ENCODE measurements at regions not wholly inside any gene's neighbourhood (a gene's known extent, or its start where the extent isn't known, plus 50 kb on each side); places are given as distances from the start of the nearest gene placed in this dataset.
"Not testable (repeated sequence)": the region's sequence is repeated elsewhere in the genome, so short reads cannot be mapped to it uniquely, and the experiment has no call there.

GRCh38 chr4:18777190-18777930 is 755.8 kb upstream of the LCORL start:
- no peak for DNase-seq

- no peak for DNase-seq
Measured at GRCh38 chr4:18767921-18768320, 746.4 kb upstream of the LCORL start.

GRCh38 chr4:18756671-18757070 is 735.1 kb upstream of the LCORL start:
- DNase-seq: no peak

- no peak for DNase-seq
Measured at GRCh38 chr4:18754180-18754579, 732.6 kb upstream of the LCORL start.

GRCh38 chr4:18751083-18751482 is 729.5 kb upstream of the LCORL start:
- no peak for DNase-seq

GRCh38 chr4:18749391-18749790 is 727.8 kb upstream of the LCORL start:
- peak in 2 of 3 donors; percentile 19 to 72 for DNase-seq

GRCh38 chr4:18736551-18736950 is 715.0 kb upstream of the LCORL start:
- DNase-seq: no peak

- peak in 1 of 3 donors; percentile 18 for DNase-seq
Measured at GRCh38 chr4:18735740-18736268, 714.2 kb upstream of the LCORL start.

GRCh38 chr4:18734405-18734804 is 712.9 kb upstream of the LCORL start:
- no peak for DNase-seq

GRCh38 chr4:18733961-18734360 is 712.4 kb upstream of the LCORL start:
- DNase-seq: peak; percentile 54 to 85 (median 63)

- no peak for DNase-seq
Measured at GRCh38 chr4:18722748-18723191, 701.2 kb upstream of the LCORL start.

- DNase-seq: no peak
Measured at GRCh38 chr4:18698119-18698883, 676.7 kb upstream of the LCORL start.

GRCh38 chr4:18695733-18696527 is 674.4 kb upstream of the LCORL start:
- DNase-seq: no peak

GRCh38 chr4:18691431-18692200 is 670.1 kb upstream of the LCORL start:
- no peak for DNase-seq

- no peak for DNase-seq
Measured at GRCh38 chr4:18690291-18690955, 668.9 kb upstream of the LCORL start.

- DNase-seq: peak; percentile 80 to 89 (median 84)
Measured at GRCh38 chr4:18689308-18690115, 668.0 kb upstream of the LCORL start.

- not testable (repeated sequence) for DNase-seq
Measured at GRCh38 chr4:18688351-18688750, 666.8 kb upstream of the LCORL start.

- DNase-seq: no peak
Measured at GRCh38 chr4:18686338-18687037, 664.9 kb upstream of the LCORL start.

- DNase-seq: no peak
Measured at GRCh38 chr4:18684932-18685331, 663.4 kb upstream of the LCORL start.
